ENCODE measurements at regions not wholly inside any gene's neighbourhood (a gene's known extent, or its start where the extent isn't known, plus 50 kb on each side); places are given as distances from the start of the nearest gene placed in this dataset.

GRCh38 chr6:78515271-78515670 is 352.1 kb upstream of the IRAK1BP1 start:
- H3K4me3 ChIP-seq: no peak overlapping the region
- no peaks in the 10 kb centered on the region for H3K4me1 ChIP-seq
- no peaks in the 10 kb centered on the region for H3K36me3 ChIP-seq
- intact Hi-C loops (cut with DNase I): no loop called here
- H3K9me3 ChIP-seq: no peaks in the 10 kb centered on the region
- H3K27me3 ChIP-seq: no peaks in the 10 kb centered on the region
- no peak overlapping the region for H3K27ac ChIP-seq
- no peak for DNase-seq
- no peak for TF ChIP-seq CTCF (IDR thresholded peaks at IDR 0.05)
- no peak for ATAC-seq

GRCh38 chr6:78517399-78517798 is 350.0 kb upstream of the IRAK1BP1 start:
- intact Hi-C loops (cut with DNase I): no loop called here
- TF ChIP-seq CTCF (IDR thresholded peaks at IDR 0.05): no peak
- H3K9me3 ChIP-seq: no peaks in the 10 kb centered on the region
- no peak for DNase-seq
- ATAC-seq: no peak
- no peaks in the 10 kb centered on the region for H3K4me1 ChIP-seq
- no peak overlapping the region for H3K27ac ChIP-seq
- no peaks in the 10 kb centered on the region for H3K36me3 ChIP-seq
- H3K4me3 ChIP-seq: no peak overlapping the region
- H3K27me3 ChIP-seq: no peaks in the 10 kb centered on the region

- no peak overlapping the region for H3K4me3 ChIP-seq
- H3K27ac ChIP-seq: no peak overlapping the region
- H3K36me3 ChIP-seq: no peaks in the 10 kb centered on the region
- DNase-seq (no peak), ATAC-seq (no peak)
- no peaks in the 10 kb centered on the region for H3K27me3 ChIP-seq
- H3K4me1 ChIP-seq: no peaks in the 10 kb centered on the region
- no peaks in the 10 kb centered on the region for H3K9me3 ChIP-seq
- TF ChIP-seq CTCF (IDR thresholded peaks at IDR 0.05): no peak
- intact Hi-C loops (cut with DNase I): no loop called here
Measured at GRCh38 chr6:78523622-78524021, 343.7 kb upstream of the IRAK1BP1 start.

- Histone ChIP-seq H3K4me3 (no peak overlapping the region), H3K36me3 (no peaks in the 10 kb centered on the region), H3K4me1 (no peaks in the 10 kb centered on the region), H3K27me3 (no peaks in the 10 kb centered on the region), H3K27ac (no peak overlapping the region), H3K9me3 (no peaks in the 10 kb centered on the region)
- TF ChIP-seq CTCF (IDR thresholded peaks at IDR 0.05): no peak
- DNase-seq (no peak), ATAC-seq (no peak)
- intact Hi-C loops (cut with DNase I): no loop called here
Measured at GRCh38 chr6:78525976-78526375, 341.4 kb upstream of the IRAK1BP1 start.

GRCh38 chr6:78526432-78526831 is 340.9 kb upstream of the IRAK1BP1 start:
- no peak overlapping the region for H3K27ac ChIP-seq
- no peaks in the 10 kb centered on the region for H3K27me3 ChIP-seq
- ATAC-seq (no peak), DNase-seq (no peak)
- H3K9me3 ChIP-seq: no peaks in the 10 kb centered on the region
- H3K36me3 ChIP-seq: no peaks in the 10 kb centered on the region
- H3K4me3 ChIP-seq: no peak overlapping the region
- no peaks in the 10 kb centered on the region for H3K4me1 ChIP-seq
- intact Hi-C loops (cut with DNase I): no loop called here
- no peak for TF ChIP-seq CTCF (IDR thresholded peaks at IDR 0.05)

All from left lung (tissue), 4 donors.